SK-N-SH (cell line): ENCODE measurements at regions not wholly inside any gene's neighbourhood (a gene's known extent, or its start where the extent isn't known, plus 50 kb on each side); places are given as distances from the start of the nearest gene placed in this dataset.
"Not testable (repeated sequence)": the region's sequence is repeated elsewhere in the genome, so short reads cannot be mapped to it uniquely, and the experiment has no call there.

Experiments
- CTCF ChIP-seq: fragments of 200-600 bp; sonication (generic); IDR thresholded peaks from 2 replicates; pipeline ENCODE4 v1.6.1; 2017; ENCODE audit warnings: antibody characterized with exemption, mild to moderate bottlenecking, moderate library complexity
- GATA2 ChIP-seq: sonication (generic); formaldehyde crosslinking; IDR thresholded peaks from 2 replicates; pipeline ENCODE4 v1.5.0; 2020; ENCODE audit warnings: mild to moderate bottlenecking, missing genetic modification reagents
- MEF2A ChIP-seq: IDR thresholded peaks from 2 replicates; pipeline ENCODE4 v1.4.0; 2012; ENCODE audit warnings: low read depth, borderline replicate concordance
- RAD21 ChIP-seq: IDR thresholded peaks from 2 replicates; pipeline ENCODE4 v1.6.1; 2012; ENCODE audit warnings: mild to moderate bottlenecking, low read length
- REST ChIP-seq: IDR thresholded peaks from 2 replicates; pipeline ENCODE4 v1.6.1; 2012; ENCODE audit warnings: mild to moderate bottlenecking, low read depth, low read length, moderate library complexity
- USF2 ChIP-seq: fragments of 150-350 bp; IDR thresholded peaks from 2 replicates; pipeline ENCODE4 v1.6.1; 2017; ENCODE audit warnings: antibody characterized with exemption, low read length, low read depth, borderline replicate concordance
- ZBTB33 ChIP-seq: IDR thresholded peaks from 2 replicates; pipeline ENCODE4 v1.4.0; 2012; ENCODE audit warnings: low read depth, borderline replicate concordance

- TF ChIP-seq CTCF; RAD21; REST; GATA2 (CRISPR knock-in tag); USF2; MEF2A; ZBTB33: not testable (repeated sequence)
These were observed 293.5 kb downstream of the ADGRD1 start for GRCh38 chr12:131247026-131247725.
